ENCODE measurements at regions not wholly inside any gene's neighbourhood (a gene's known extent, or its start where the extent isn't known, plus 50 kb on each side); places are given as distances from the start of the nearest gene placed in this dataset.

DNA sequence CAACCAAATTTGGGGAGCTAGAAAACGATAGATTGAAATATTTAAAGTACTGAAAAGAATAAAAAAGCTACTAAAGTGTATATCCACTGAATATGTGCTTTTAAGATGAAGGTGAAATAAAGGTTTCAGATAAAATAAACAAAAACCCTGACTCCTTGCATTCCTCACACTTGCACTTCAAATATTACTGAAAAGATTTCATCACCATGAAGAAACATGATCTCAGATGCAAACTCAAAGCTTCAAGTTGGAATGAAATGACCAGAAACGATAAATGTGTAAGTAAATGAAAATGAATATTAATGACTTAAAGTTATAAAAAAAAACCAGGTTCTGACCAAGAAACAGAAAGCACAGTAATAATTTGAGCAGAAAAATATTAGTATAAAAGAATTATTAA, 1246.0 kb upstream of the ACVR2A start:
- Histone ChIP-seq H3K4me1 (ENCODE audit: control insufficient read depth in 1 of 2, insufficient read depth in 1 of 2, low read depth in 1 of 2, low read length in 1 of 2) (no peaks in the 10 kb centered on the region), H3K9me3 (no peaks in the 10 kb centered on the region), H3K36me3 (no peaks in the 10 kb centered on the region), H3K4me3 (ENCODE audit: low read depth in 1 of 2, low read length in 1 of 2) (no peak overlapping the region), H3K27ac (no peak overlapping the region), H3K27me3 (no peaks in the 10 kb centered on the region)
- TF ChIP-seq, protein P1, sequence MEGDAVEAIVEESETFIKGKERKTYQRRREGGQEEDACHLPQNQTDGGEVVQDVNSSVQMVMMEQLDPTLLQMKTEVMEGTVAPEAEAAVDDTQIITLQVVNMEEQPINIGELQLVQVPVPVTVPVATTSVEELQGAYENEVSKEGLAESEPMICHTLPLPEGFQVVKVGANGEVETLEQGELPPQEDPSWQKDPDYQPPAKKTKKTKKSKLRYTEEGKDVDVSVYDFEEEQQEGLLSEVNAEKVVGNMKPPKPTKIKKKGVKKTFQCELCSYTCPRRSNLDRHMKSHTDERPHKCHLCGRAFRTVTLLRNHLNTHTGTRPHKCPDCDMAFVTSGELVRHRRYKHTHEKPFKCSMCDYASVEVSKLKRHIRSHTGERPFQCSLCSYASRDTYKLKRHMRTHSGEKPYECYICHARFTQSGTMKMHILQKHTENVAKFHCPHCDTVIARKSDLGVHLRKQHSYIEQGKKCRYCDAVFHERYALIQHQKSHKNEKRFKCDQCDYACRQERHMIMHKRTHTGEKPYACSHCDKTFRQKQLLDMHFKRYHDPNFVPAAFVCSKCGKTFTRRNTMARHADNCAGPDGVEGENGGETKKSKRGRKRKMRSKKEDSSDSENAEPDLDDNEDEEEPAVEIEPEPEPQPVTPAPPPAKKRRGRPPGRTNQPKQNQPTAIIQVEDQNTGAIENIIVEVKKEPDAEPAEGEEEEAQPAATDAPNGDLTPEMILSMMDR (IDR thresholded peaks at IDR 0.05): no peak

DNA sequence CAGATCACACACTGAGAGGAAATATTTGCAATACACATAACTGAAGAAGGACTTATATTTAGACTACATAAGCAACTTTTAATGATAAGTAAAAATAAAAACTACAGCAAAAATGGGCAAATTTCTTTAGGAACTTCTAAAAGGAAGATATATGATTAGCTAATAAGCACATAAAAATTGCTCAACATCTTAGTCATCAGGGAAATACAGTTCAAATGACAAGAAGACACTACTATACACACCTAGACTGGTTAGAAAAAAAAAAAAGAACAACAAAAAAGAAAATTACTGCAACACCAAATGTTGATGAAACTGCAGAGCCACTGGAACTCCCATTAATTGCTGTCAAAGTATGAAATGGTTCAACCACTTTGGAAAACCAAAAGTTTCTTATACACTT, 1247.5 kb upstream of the ACVR2A start:
- Histone ChIP-seq H3K27me3 (no peaks in the 10 kb centered on the region), H3K36me3 (no peaks in the 10 kb centered on the region), H3K4me3 (ENCODE audit: low read depth in 1 of 2, low read length in 1 of 2) (no peak overlapping the region), H3K27ac (no peak overlapping the region), H3K9me3 (no peaks in the 10 kb centered on the region), H3K4me1 (ENCODE audit: control insufficient read depth in 1 of 2, insufficient read depth in 1 of 2, low read depth in 1 of 2, low read length in 1 of 2) (no peaks in the 10 kb centered on the region)
- TF ChIP-seq, protein P1 (IDR thresholded peaks at IDR 0.05): no peak

DNA sequence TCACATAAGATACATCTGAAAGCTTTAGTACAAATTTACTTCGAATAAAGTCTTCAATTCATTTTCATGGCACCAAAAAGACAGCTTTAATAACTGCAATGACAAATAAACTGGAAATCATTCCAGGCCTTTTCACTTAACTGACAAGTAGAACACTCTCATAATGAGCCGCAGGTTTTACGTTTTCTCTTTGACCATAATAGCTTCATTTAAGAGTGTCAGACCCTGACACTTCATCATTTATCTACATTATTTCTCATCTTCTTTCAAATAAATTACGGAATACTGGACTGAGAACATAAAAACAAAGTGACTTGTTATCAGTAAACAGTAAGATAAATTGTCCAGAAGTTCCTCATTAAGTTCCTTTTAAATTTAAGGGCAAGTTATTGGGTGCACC, 1252.9 kb upstream of the ACVR2A start:
- Histone ChIP-seq H3K4me3 (ENCODE audit: low read depth in 1 of 2, low read length in 1 of 2) (no peak overlapping the region), H3K4me1 (ENCODE audit: control insufficient read depth in 1 of 2, insufficient read depth in 1 of 2, low read depth in 1 of 2, low read length in 1 of 2) (no peaks in the 10 kb centered on the region), H3K27me3 (no peaks in the 10 kb centered on the region), H3K36me3 (no peaks in the 10 kb centered on the region), H3K9me3 (no peaks in the 10 kb centered on the region), H3K27ac (no peak overlapping the region)
- TF ChIP-seq, protein P1 (IDR thresholded peaks at IDR 0.05): no peak

DNA sequence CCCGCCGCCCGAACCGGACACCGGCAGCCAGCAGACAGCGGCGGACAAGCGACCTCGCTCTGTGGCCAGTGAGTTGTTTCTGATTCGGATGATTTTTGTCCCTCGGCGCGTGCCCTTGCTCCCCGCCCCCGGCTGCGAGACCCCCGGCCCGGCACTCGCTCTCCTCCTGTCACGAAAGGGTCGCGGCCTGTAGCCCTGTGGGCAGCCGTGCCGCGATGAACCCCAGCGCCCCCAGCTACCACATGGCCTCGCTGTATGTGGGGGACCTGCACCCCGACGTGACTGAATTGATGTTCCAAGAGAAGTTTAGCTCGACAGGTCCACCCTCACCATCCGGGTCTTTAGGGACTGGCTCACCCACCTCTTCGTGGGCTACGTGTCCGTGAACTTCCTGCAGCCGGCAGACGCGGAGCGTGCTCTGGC, 1257.5 kb upstream of the ACVR2A start:
- H3K4me3 ChIP-seq (ENCODE audit: low read depth in 1 of 2, low read length in 1 of 2): no peak overlapping the region
- no peaks in the 10 kb centered on the region for H3K27me3 ChIP-seq
- no peak overlapping the region for H3K27ac ChIP-seq
- no peaks in the 10 kb centered on the region for H3K36me3 ChIP-seq
- H3K4me1 ChIP-seq (ENCODE audit: control insufficient read depth in 1 of 2, insufficient read depth in 1 of 2, low read depth in 1 of 2, low read length in 1 of 2): no peaks in the 10 kb centered on the region
- TF ChIP-seq, protein P1 (IDR thresholded peaks at IDR 0.05): no peak
- H3K9me3 ChIP-seq: no peaks in the 10 kb centered on the region

DNA sequence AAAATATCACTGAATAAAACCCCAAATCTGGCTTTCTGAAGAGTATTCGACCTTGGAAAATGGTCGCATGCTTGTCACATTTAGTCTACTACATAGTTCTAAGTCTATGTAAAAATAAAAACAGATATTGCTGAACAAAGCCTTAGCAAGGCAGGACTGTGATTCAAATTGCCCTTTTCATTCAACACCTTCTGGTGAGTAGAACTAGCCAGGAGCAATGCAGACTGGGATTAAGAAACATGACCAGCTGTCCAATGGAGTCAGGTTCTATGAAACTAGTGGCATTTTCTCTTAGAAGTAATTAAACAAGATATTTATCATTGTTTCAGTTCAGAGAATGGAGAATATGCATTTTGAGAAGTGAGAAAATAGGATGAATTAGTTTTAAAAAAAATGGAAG, 1260.5 kb upstream of the ACVR2A start:
- no peak overlapping the region for H3K4me3 ChIP-seq (ENCODE audit: low read depth in 1 of 2, low read length in 1 of 2)
- TF ChIP-seq, protein P1 (IDR thresholded peaks at IDR 0.05): no peak
- no peaks in the 10 kb centered on the region for H3K27me3 ChIP-seq
- H3K27ac ChIP-seq: no peak overlapping the region
- H3K4me1 ChIP-seq (ENCODE audit: control insufficient read depth in 1 of 2, insufficient read depth in 1 of 2, low read depth in 1 of 2, low read length in 1 of 2): no peaks in the 10 kb centered on the region
- H3K36me3 ChIP-seq: no peaks in the 10 kb centered on the region
- H3K9me3 ChIP-seq: no peaks in the 10 kb centered on the region

Measured in neutrophil (primary cell).